A549 (cell line): ENCODE measurements at regions not wholly inside any gene's neighbourhood (a gene's known extent, or its start where the extent isn't known, plus 50 kb on each side); places are given as distances from the start of the nearest gene placed in this dataset.

Source experiments
- ATAC-seq, 2 experiments: fragments of 200-7000 bp in 1 of 2; fragments of >200 bp in 1 of 2; cut with Nextera tagmentation in 1 of 2; cut with Tn5 transposase in 1 of 2; 3 replicates each; pipeline versions ENCODE4 v1.8.0 to v1.9.1; 2018 to 2020; ENCODE audit warnings: mild to moderate bottlenecking in 1 of 2, moderate library complexity in 1 of 2
- CTCF ChIA-PET: fragments of 300-600 bp; sonication (Branson Sonifier 250); formaldehyde crosslinking; extraction: SDS; loops from one replicate; lab custom pipeline; 2021; ENCODE audit warnings: antibody characterized with exemption, inconsistent platforms; lab: Yijun Ruan, JAX
- POLR2A ChIA-PET: fragments of 350-600 bp; formaldehyde crosslinking; extraction: SDS; loops from one replicate; lab custom pipeline; 2021; ENCODE audit warnings: antibody characterized with exemption, inconsistent platforms; lab: Yijun Ruan, JAX
- DNase-seq, 2 experiments: peaks; one replicate each; pipeline versions ENCODE4 v3.0.0 to v3.0.0-alpha.2; 2011 to 2016; ENCODE audit warnings: low read depth in 1 of 2, low spot score in 1 of 2
- FAIRE-seq: peaks from 2 replicates; lab custom pipeline; 2011; peaks lifted over from hg19 to GRCh38; lab: Jason Lieb, UNC
- H3K27ac ChIP-seq, 2 experiments: fragments of >200 bp; sonication (Bioruptor Twin); formaldehyde crosslinking; 3 replicates each; pipeline ENCODE4 v1.5.1; 2016 to 2017
- H3K4me1 ChIP-seq: fragments of >200 bp; sonication (Bioruptor Twin); formaldehyde crosslinking; 3 replicates; pipeline ENCODE4 v1.6.1; 2016
- H3K4me2 ChIP-seq: fragments of >200 bp; sonication (Bioruptor Twin); formaldehyde crosslinking; 3 replicates; pipeline ENCODE4 v1.6.1; 2016
- H3K4me3 ChIP-seq: fragments of >200 bp; sonication (Bioruptor Twin); formaldehyde crosslinking; 3 replicates; pipeline ENCODE4 v1.5.1; 2016
- H3K9me3 ChIP-seq: fragments of >200 bp; sonication (Bioruptor Twin); formaldehyde crosslinking; 3 replicates; pipeline ENCODE4 v1.6.1; 2016
- BHLHE40 ChIP-seq: IDR thresholded peaks from 2 replicates; pipeline ENCODE4 v1.6.1; 2012; ENCODE audit warnings: low read depth, low read length, inconsistent platforms
- CBX8 ChIP-seq: fragments of 200-600 bp; sonication (generic); IDR thresholded peaks from 2 replicates; pipeline ENCODE4 v1.6.1; 2016
- CHD2 ChIP-seq: fragments of 150-350 bp; IDR thresholded peaks from 2 replicates; pipeline ENCODE4 v1.6.1; 2014; ENCODE audit warnings: low read length; ENCODE audit not compliant: partially characterized antibody
- CHD4 ChIP-seq: fragments of 200-600 bp; sonication (generic); IDR thresholded peaks from 2 replicates; pipeline ENCODE4 v1.6.1; 2016; ENCODE audit warnings: antibody characterized with exemption, mild to moderate bottlenecking, borderline replicate concordance
- ELK1 ChIP-seq: fragments of 150-350 bp; IDR thresholded peaks from 2 replicates; pipeline ENCODE4 v1.6.1; 2014; ENCODE audit warnings: low read depth, mild to moderate bottlenecking, low read length
- FOSL2 ChIP-seq, 2 experiments: fragments of 450-650 bp in 1 of 2; fragments of >200 bp in 1 of 2; sonication (Bioruptor Twin) in 1 of 2; formaldehyde crosslinking; IDR thresholded peaks; 2 replicates each; pipeline versions ENCODE4 v1.5.0 to v1.6.1; 2016 to 2020; ENCODE audit warnings: mild to moderate bottlenecking in 1 of 2, moderate library complexity in 1 of 2
- FOXS1 ChIP-seq: fragments of 250-450 bp; sonication (Bioruptor Pico); IDR thresholded peaks from 2 replicates; pipeline ENCODE4 v1.5.0; 2020; ENCODE audit warnings: mild to moderate bottlenecking, moderate library complexity
- HDAC2 ChIP-seq: fragments of 200-600 bp; sonication (generic); IDR thresholded peaks from 2 replicates; pipeline ENCODE4 v1.6.1; 2016
- HEYL ChIP-seq: fragments of 250-450 bp; sonication (Bioruptor Pico); IDR thresholded peaks from 2 replicates; pipeline ENCODE4 v1.8.0; 2021; ENCODE audit warnings: mild to moderate bottlenecking, moderate library complexity
- HOXA7 ChIP-seq: fragments of 250-450 bp; sonication (Bioruptor Pico); IDR thresholded peaks from 2 replicates; pipeline ENCODE4 v1.5.0; 2020; ENCODE audit warnings: mild to moderate bottlenecking, moderate library complexity
- HOXB13 ChIP-seq: fragments of 250-450 bp; sonication (Bioruptor Pico); IDR thresholded peaks from 2 replicates; pipeline ENCODE4 v1.5.0; 2020; ENCODE audit warnings: low read depth, mild to moderate bottlenecking, moderate library complexity
- JUN ChIP-seq, 2 experiments: fragments of >200 bp; sonication (Bioruptor Twin); formaldehyde crosslinking; IDR thresholded peaks; 2 replicates in 1 of 2; 3 replicates in 1 of 2; pipeline ENCODE4 v1.6.1; 2016 to 2017
- JUNB ChIP-seq: fragments of >200 bp; sonication (Bioruptor Twin); formaldehyde crosslinking; IDR thresholded peaks from 2 replicates; pipeline ENCODE4 v1.6.1; 2016
- KDM1A ChIP-seq: fragments of 200-600 bp; sonication (generic); IDR thresholded peaks from 2 replicates; pipeline ENCODE4 v1.6.1; 2016; ENCODE audit warnings: low read depth, mild to moderate bottlenecking
- KDM5A ChIP-seq: fragments of 200-600 bp; sonication (generic); IDR thresholded peaks from 2 replicates; pipeline ENCODE4 v1.6.1; 2016; ENCODE audit warnings: antibody characterized with exemption, mild to moderate bottlenecking
- MAFK ChIP-seq: fragments of 450-650 bp; IDR thresholded peaks from 2 replicates; pipeline ENCODE4 v1.6.1; 2014; ENCODE audit not compliant: partially characterized antibody
- MAZ ChIP-seq: fragments of 150-350 bp; IDR thresholded peaks from 2 replicates; pipeline ENCODE4 v1.6.1; 2014; ENCODE audit warnings: antibody characterized with exemption, low read depth, low read length, borderline replicate concordance
- NPAS2 ChIP-seq: fragments of 250-450 bp; sonication (Bioruptor Pico); IDR thresholded peaks from 2 replicates; pipeline ENCODE4 v1.8.0; 2022; ENCODE audit warnings: mild to moderate bottlenecking, moderate library complexity, borderline replicate concordance
- NR3C1 ChIP-seq: fragments of >200 bp; sonication (Bioruptor Twin); formaldehyde crosslinking; IDR thresholded peaks from 3 replicates; pipeline ENCODE4 v1.6.1; 2017
- PHF8 ChIP-seq: fragments of 200-600 bp; sonication (generic); IDR thresholded peaks from 2 replicates; pipeline ENCODE4 v1.6.1; 2016; ENCODE audit warnings: low read depth, mild to moderate bottlenecking, antibody characterized with exemption, moderate library complexity, borderline replicate concordance
- POLR2A ChIP-seq: IDR thresholded peaks from 2 replicates; pipeline ENCODE4 v1.6.1; 2012; ENCODE audit warnings: mild to moderate bottlenecking, low read length
- RFX5 ChIP-seq: fragments of 450-650 bp; IDR thresholded peaks from 2 replicates; pipeline ENCODE4 v1.7.1; 2014; ENCODE audit warnings: antibody characterized with exemption, mild to moderate bottlenecking, moderate library complexity
- SREBF2 ChIP-seq: fragments of 450-650 bp; IDR thresholded peaks from 2 replicates; pipeline ENCODE4 v1.6.1; 2014; ENCODE audit warnings: mild to moderate bottlenecking, moderate library complexity
- TP53 ChIP-seq: fragments of 250-450 bp; sonication (Bioruptor Pico); IDR thresholded peaks from 2 replicates; pipeline ENCODE4 v1.5.0; 2021; ENCODE audit warnings: mild to moderate bottlenecking, moderate library complexity
- ZFP36 ChIP-seq: fragments of 450-650 bp; IDR thresholded peaks from 2 replicates; pipeline ENCODE4 v1.6.1; 2014; ENCODE audit warnings: borderline replicate concordance; ENCODE audit not compliant: partially characterized antibody
- ZNF302 ChIP-seq: fragments of 250-450 bp; sonication (Bioruptor Pico); IDR thresholded peaks from 2 replicates; pipeline ENCODE4 v1.9.0; 2021; ENCODE audit warnings: inconsistent platforms, mild to moderate bottlenecking, moderate library complexity
- WGBS: methylation state at CpG from one replicate; pipeline ENCODE4 v1.1.6; 2017; ENCODE audit errors: missing lambda C conversion rate; 5-methylcytosine and 5-hydroxymethylcytosine counted together

- CTCF ChIA-PET, result interaction anchor here (2.5 kb wide), 1 partner anchor 15 kb away, joined by 8 read pairs; no protein-coding TSS in a partner anchor
- H3K9me3 ChIP-seq, result no peaks in the 10 kb centered on the region
- H3K4me2 ChIP-seq, result no peak overlapping the region
- TF ChIP-seq FOSL2 (IDR thresholded peaks at IDR 0.05) (no peak), FOSL2 (CRISPR knock-in tag; IDR thresholded peaks at IDR 0.05) (no peak), KDM1A (no peak), POLR2A (no peak), HDAC2 (no peak), CHD2 (no peak), JUNB (no peak), ELK1 (no peak), HOXA7 (no peak), CHD4 (no peak), MAZ (no peak), JUN (IDR thresholded peaks at IDR 0.05) (no peak), FOXS1 (no peak), HEYL (CRISPR knock-in tag) (no peak), BHLHE40 (no peak), RFX5 (no peak), ZFP36 (no peak), NPAS2 (CRISPR knock-in tag) (no peak), CBX8 (no peak), SREBF2 (no peak)
- no peak for FAIRE-seq
- 0% methylated on average over 3 of the region's 3 CpGs for WGBS
- no peak for DNase-seq
- H3K4me3 ChIP-seq, result no peak overlapping the region
- ATAC-seq, result no peak
- H3K27ac ChIP-seq, result no peak overlapping the region
- POLR2A ChIA-PET, result no interaction called here
- H3K4me1 ChIP-seq, result no peaks in the 10 kb centered on the region
These were observed 84.7 kb upstream of the HEPHL1 start for GRCh38 chr11:93936460-93936859.

- WGBS, result 13% methylated on average over 5 of the region's 5 CpGs
- no peak for DNase-seq
- Histone ChIP-seq H3K4me2 (no peak overlapping the region), H3K9me3 (no peaks in the 10 kb centered on the region), H3K27ac (no peak overlapping the region), H3K4me1 (no peaks in the 10 kb centered on the region), H3K4me3 (no peak overlapping the region)
- ChIA-PET POLR2A (no interaction called here), CTCF (interaction anchor here (1.3 kb wide), 2 partner anchors 15 to 18 kb away, joined by 3 to 5 read pairs; no protein-coding TSS in a partner anchor)
- FAIRE-seq, result no peak
- TF ChIP-seq TP53 (CRISPR knock-in tag) (no peak), PHF8 (no peak), HOXB13 (no peak), NR3C1 (no peak)
- no peak for ATAC-seq
These were observed 81.9 kb upstream of the HEPHL1 start for GRCh38 chr11:93939084-93939760.

- ChIA-PET CTCF (interaction anchor here (1.3 to 1.4 kb wide), 2 partner anchors 19 to 45 kb away, joined by 3 to 5 read pairs; no protein-coding TSS in a partner anchor), POLR2A (no interaction called here)
- no peak for DNase-seq
- 24% methylated on average over 2 of the region's 2 CpGs for WGBS
- H3K4me2 ChIP-seq, result no peak overlapping the region
- no peak overlapping the region for H3K4me3 ChIP-seq
- H3K27ac ChIP-seq, result no peak overlapping the region
- no peak for ATAC-seq
- no peak for FAIRE-seq
- no peaks in the 10 kb centered on the region for H3K9me3 ChIP-seq
- no peaks in the 10 kb centered on the region for H3K4me1 ChIP-seq
- TF ChIP-seq KDM5A, result no peak
- TF ChIP-seq FOSL2 (IDR thresholded peaks at IDR 0.05), result no peak
- TF ChIP-seq FOSL2 (CRISPR knock-in tag; IDR thresholded peaks at IDR 0.05), result no peak
- TF ChIP-seq CBX8, result no peak
- no peak for TF ChIP-seq SREBF2
- TF ChIP-seq ZNF302, result no peak
- peak; percentile 76 for TF ChIP-seq MAFK
- TF ChIP-seq, all 56 proteins: peak for 1
These were observed 80.8 kb upstream of the HEPHL1 start for GRCh38 chr11:93940395-93940794.
